ENCODE measurements at regions not wholly inside any gene's neighbourhood (a gene's known extent, or its start where the extent isn't known, plus 50 kb on each side); places are given as distances from the start of the nearest gene placed in this dataset.

- Histone ChIP-seq H3K27ac (ENCODE audit: poor library complexity, severe bottlenecking) (no peak overlapping the region), H3K36me3 (ENCODE audit: low read depth) (no peaks in the 10 kb centered on the region), H3K9me3 (ENCODE audit: severe bottlenecking) (no peaks in the 10 kb centered on the region), H3K4me1 (ENCODE audit: insufficient read depth, poor library complexity, severe bottlenecking) (no peaks in the 10 kb centered on the region), H3K27me3 (ENCODE audit: insufficient read depth, poor library complexity, severe bottlenecking) (no peaks in the 10 kb centered on the region), H3K4me3 (ENCODE audit: severe bottlenecking) (no peak overlapping the region)
- DNase-seq (ENCODE audit: low spot score) (no peak), ATAC-seq (ENCODE audit: low read depth) (no peak)
- TF ChIP-seq CTCF (IDR thresholded peaks at IDR 0.05; ENCODE audit: poor library complexity, severe bottlenecking), result no peak
These were observed 811.3 kb upstream of the GBE1 start for GRCh38 chr3:82572721-82573120.

- Histone ChIP-seq H3K9me3 (ENCODE audit: severe bottlenecking) (no peaks in the 10 kb centered on the region), H3K27ac (ENCODE audit: poor library complexity, severe bottlenecking) (no peak overlapping the region), H3K4me1 (ENCODE audit: insufficient read depth, poor library complexity, severe bottlenecking) (no peaks in the 10 kb centered on the region), H3K27me3 (ENCODE audit: insufficient read depth, poor library complexity, severe bottlenecking) (no peaks in the 10 kb centered on the region), H3K4me3 (ENCODE audit: severe bottlenecking) (no peak overlapping the region), H3K36me3 (ENCODE audit: low read depth) (no peaks in the 10 kb centered on the region)
- no peak for TF ChIP-seq CTCF (IDR thresholded peaks at IDR 0.05; ENCODE audit: poor library complexity, severe bottlenecking)
- DNase-seq (ENCODE audit: low spot score), result no peak
- ATAC-seq (ENCODE audit: low read depth), result no peak
These were observed 807.4 kb upstream of the GBE1 start for GRCh38 chr3:82568776-82569338.

GRCh38 chr3:82567029-82567600, 805.7 kb upstream of the GBE1 start:
- Histone ChIP-seq H3K27ac (ENCODE audit: poor library complexity, severe bottlenecking) (no peak overlapping the region), H3K9me3 (ENCODE audit: severe bottlenecking) (no peaks in the 10 kb centered on the region), H3K27me3 (ENCODE audit: insufficient read depth, poor library complexity, severe bottlenecking) (no peaks in the 10 kb centered on the region), H3K4me3 (ENCODE audit: severe bottlenecking) (no peak overlapping the region), H3K36me3 (ENCODE audit: low read depth) (no peaks in the 10 kb centered on the region), H3K4me1 (ENCODE audit: insufficient read depth, poor library complexity, severe bottlenecking) (no peaks in the 10 kb centered on the region)
- TF ChIP-seq CTCF (IDR thresholded peaks at IDR 0.05; ENCODE audit: poor library complexity, severe bottlenecking), result no peak
- ATAC-seq (ENCODE audit: low read depth) (no peak), DNase-seq (ENCODE audit: low spot score) (no peak)

- DNase-seq (ENCODE audit: low spot score) (no peak), ATAC-seq (ENCODE audit: low read depth) (no peak)
- Histone ChIP-seq H3K36me3 (ENCODE audit: low read depth) (no peaks in the 10 kb centered on the region), H3K27ac (ENCODE audit: poor library complexity, severe bottlenecking) (no peak overlapping the region), H3K4me3 (ENCODE audit: severe bottlenecking) (no peak overlapping the region), H3K4me1 (ENCODE audit: insufficient read depth, poor library complexity, severe bottlenecking) (no peaks in the 10 kb centered on the region), H3K9me3 (ENCODE audit: severe bottlenecking) (no peaks in the 10 kb centered on the region), H3K27me3 (ENCODE audit: insufficient read depth, poor library complexity, severe bottlenecking) (no peaks in the 10 kb centered on the region)
- TF ChIP-seq CTCF (IDR thresholded peaks at IDR 0.05; ENCODE audit: poor library complexity, severe bottlenecking), result no peak
These were observed 801.5 kb upstream of the GBE1 start for GRCh38 chr3:82562896-82563295.

GRCh38 chr3:82561784-82562183, 800.3 kb upstream of the GBE1 start:
- H3K36me3 ChIP-seq (ENCODE audit: low read depth), result no peaks in the 10 kb centered on the region
- H3K4me1 ChIP-seq (ENCODE audit: insufficient read depth, poor library complexity, severe bottlenecking), result no peaks in the 10 kb centered on the region
- no peak overlapping the region for H3K27ac ChIP-seq (ENCODE audit: poor library complexity, severe bottlenecking)
- DNase-seq (ENCODE audit: low spot score) (no peak), ATAC-seq (ENCODE audit: low read depth) (no peak)
- no peaks in the 10 kb centered on the region for H3K9me3 ChIP-seq (ENCODE audit: severe bottlenecking)
- H3K27me3 ChIP-seq (ENCODE audit: insufficient read depth, poor library complexity, severe bottlenecking), result no peaks in the 10 kb centered on the region
- no peak for TF ChIP-seq CTCF (IDR thresholded peaks at IDR 0.05; ENCODE audit: poor library complexity, severe bottlenecking)
- no peak overlapping the region for H3K4me3 ChIP-seq (ENCODE audit: severe bottlenecking)
